GM12875 (cell line): ENCODE measurements at regions not wholly inside any gene's neighbourhood (a gene's known extent, or its start where the extent isn't known, plus 50 kb on each side); places are given as distances from the start of the nearest gene placed in this dataset.

Experiments
- H3K4me3 ChIP-seq: one replicate; pipeline ENCODE4 v1.5.1; 2011; ENCODE audit warnings: low read depth, low read length, control low read depth
- CTCF ChIP-seq: IDR thresholded peaks from 2 replicates; pipeline ENCODE4 v1.5.1; 2011; ENCODE audit warnings: low read depth, mild to moderate bottlenecking, control low read depth, inconsistent platforms, low read length, moderate library complexity, borderline replicate concordance; ENCODE audit not compliant: insufficient read depth

GRCh38 chr20:63114006-63114692 lies 101.8 kb downstream of the YTHDF1 start:
- no peak for TF ChIP-seq CTCF
- H3K4me3 ChIP-seq, result no peak overlapping the region

- H3K4me3 ChIP-seq, result no peak overlapping the region
- TF ChIP-seq CTCF, result no peak
These were observed 103.3 kb downstream of the YTHDF1 start for GRCh38 chr20:63112491-63113219.

GRCh38 chr20:63108247-63108646 lies 101.5 kb upstream of the BHLHE23 start:
- no peak for TF ChIP-seq CTCF
- no peak overlapping the region for H3K4me3 ChIP-seq

GRCh38 chr20:63107449-63108200 lies 100.9 kb upstream of the BHLHE23 start:
- no peak for TF ChIP-seq CTCF
- no peak overlapping the region for H3K4me3 ChIP-seq

GRCh38 chr20:63106765-63107448 lies 100.1 kb upstream of the BHLHE23 start:
- no peak for TF ChIP-seq CTCF
- no peak overlapping the region for H3K4me3 ChIP-seq

GRCh38 chr20:63106108-63106764 lies 99.5 kb upstream of the BHLHE23 start:
- no peak overlapping the region for H3K4me3 ChIP-seq
- TF ChIP-seq CTCF, result no peak
